GM06990 (cell line): ENCODE measurements at regions not wholly inside any gene's neighbourhood (a gene's known extent, or its start where the extent isn't known, plus 50 kb on each side); places are given as distances from the start of the nearest gene placed in this dataset.

Experiments used
- DNase-seq: peaks from one replicate; pipeline ENCODE4 v3.0.0-alpha.2; 2011; ENCODE audit not compliant: insufficient read length; ENCODE audit errors: extremely low read depth
- H3K27me3 ChIP-seq: replicated peaks from 2 replicates; pipeline ENCODE4 v1.6.0; 2011; ENCODE audit warnings: low read length; ENCODE audit not compliant: control insufficient read depth, insufficient read depth
- H3K36me3 ChIP-seq: 2 replicates; pipeline ENCODE4 v1.5.1; 2011; ENCODE audit warnings: low read length; ENCODE audit not compliant: control insufficient read depth, insufficient read depth
- H3K4me3 ChIP-seq: replicated peaks from 2 replicates; pipeline ENCODE4 v1.5.1; 2011; ENCODE audit warnings: low read depth, mild to moderate bottlenecking, control low read depth, low read length
- TF ChIP-seq, protein P1 (sequence below): IDR thresholded peaks from 2 replicates; pipeline ENCODE4 v1.5.1; 2011; ENCODE audit warnings: low read length, control low read depth, mild to moderate bottlenecking, inconsistent platforms; ENCODE audit not compliant: insufficient read depth, poor library complexity, severe bottlenecking

DNA sequence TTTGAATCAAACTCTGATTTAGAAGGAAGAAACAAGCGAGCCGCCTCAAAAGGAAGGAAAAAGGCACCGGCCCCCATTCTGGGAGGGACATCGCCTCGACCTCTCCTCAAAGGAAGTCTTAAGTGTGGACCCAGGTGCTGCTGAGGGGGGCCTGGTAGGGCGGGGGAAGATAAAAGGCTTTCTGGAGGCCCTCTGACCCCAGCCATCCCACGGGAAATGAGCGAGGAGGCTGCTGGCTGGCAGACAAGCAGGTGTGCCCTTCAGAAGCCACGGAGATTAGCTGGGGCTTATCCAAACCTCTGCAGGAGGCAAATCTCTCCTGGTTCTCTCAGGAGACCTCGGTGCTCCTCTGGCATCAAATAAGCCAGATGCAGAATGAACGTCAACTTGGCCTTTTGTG lies 171.4 kb upstream of the BLID start:
- TF ChIP-seq, protein P1, sequence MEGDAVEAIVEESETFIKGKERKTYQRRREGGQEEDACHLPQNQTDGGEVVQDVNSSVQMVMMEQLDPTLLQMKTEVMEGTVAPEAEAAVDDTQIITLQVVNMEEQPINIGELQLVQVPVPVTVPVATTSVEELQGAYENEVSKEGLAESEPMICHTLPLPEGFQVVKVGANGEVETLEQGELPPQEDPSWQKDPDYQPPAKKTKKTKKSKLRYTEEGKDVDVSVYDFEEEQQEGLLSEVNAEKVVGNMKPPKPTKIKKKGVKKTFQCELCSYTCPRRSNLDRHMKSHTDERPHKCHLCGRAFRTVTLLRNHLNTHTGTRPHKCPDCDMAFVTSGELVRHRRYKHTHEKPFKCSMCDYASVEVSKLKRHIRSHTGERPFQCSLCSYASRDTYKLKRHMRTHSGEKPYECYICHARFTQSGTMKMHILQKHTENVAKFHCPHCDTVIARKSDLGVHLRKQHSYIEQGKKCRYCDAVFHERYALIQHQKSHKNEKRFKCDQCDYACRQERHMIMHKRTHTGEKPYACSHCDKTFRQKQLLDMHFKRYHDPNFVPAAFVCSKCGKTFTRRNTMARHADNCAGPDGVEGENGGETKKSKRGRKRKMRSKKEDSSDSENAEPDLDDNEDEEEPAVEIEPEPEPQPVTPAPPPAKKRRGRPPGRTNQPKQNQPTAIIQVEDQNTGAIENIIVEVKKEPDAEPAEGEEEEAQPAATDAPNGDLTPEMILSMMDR, result no peak
- Histone ChIP-seq H3K4me3 (no peak overlapping the region), H3K36me3 (no peaks in the 10 kb centered on the region), H3K27me3 (no peaks in the 10 kb centered on the region)
- DNase-seq, result no peak

DNA sequence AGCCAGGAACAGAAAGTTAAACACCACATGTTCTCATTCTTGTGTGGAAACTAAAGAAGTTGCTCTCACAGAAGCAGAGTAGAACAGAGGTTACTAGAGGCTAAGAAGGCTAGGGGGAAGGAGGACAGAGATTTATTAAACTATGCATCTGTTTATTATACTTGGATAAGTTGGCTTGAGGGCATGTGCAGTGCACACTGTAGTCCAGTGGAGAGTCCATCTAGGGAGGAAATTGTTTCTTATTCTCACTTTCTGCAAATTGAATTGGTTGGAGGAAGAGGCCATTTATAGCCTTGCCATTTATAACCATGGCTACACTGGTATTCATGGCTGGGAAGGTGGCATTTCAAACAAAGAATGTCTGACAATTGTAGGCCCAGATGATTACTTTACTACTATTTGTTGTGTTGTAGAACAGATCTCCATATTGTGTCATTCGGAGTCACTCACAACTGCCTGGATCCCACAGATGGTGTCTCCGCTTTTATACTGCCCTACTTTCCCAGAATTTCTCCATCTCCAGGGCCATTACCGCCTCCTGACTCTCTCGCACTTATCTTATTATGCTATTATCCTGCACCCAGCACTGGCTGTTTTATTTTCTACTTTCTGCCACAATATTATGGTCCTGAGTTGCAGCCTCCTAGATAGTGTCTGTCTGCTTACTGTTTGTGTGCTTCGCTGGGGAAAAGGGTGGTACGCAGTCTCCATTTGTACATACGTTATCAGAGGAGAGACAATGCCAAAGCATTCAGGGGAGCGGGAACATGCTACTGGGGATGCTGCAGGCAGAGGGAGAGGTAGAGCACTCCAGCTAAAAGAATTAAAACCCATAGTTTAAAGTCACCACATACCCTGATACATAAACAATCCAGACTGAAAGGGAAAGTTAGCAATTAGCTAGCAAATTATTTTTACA lies 169.3 kb upstream of the BLID start:
- TF ChIP-seq, protein P1, result no peak
- H3K27me3 ChIP-seq, result no peaks in the 10 kb centered on the region
- no peak for DNase-seq
- no peak overlapping the region for H3K4me3 ChIP-seq
- no peaks in the 10 kb centered on the region for H3K36me3 ChIP-seq

DNA sequence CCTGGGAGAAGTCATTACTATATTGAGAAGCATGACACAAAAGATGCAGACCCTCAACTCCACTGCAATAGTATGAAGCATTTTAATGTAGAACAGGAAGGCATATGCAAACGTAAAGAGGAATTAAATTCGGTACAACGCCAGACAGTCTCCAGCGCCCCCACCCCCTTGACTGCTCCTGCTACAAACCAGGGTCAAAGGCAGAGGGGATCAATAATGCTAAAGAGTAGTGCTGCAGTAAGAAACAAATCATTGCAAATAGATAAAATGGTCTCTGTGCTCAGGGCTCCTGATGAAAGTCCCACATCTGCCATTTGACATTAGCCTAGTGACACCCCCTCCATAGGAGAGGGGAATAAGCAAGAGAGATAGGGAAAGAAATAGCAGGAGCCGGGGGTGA lies 164.9 kb upstream of the BLID start:
- Histone ChIP-seq H3K27me3 (no peaks in the 10 kb centered on the region), H3K36me3 (no peaks in the 10 kb centered on the region), H3K4me3 (no peak overlapping the region)
- DNase-seq, result no peak
- TF ChIP-seq, protein P1, result no peak

DNA sequence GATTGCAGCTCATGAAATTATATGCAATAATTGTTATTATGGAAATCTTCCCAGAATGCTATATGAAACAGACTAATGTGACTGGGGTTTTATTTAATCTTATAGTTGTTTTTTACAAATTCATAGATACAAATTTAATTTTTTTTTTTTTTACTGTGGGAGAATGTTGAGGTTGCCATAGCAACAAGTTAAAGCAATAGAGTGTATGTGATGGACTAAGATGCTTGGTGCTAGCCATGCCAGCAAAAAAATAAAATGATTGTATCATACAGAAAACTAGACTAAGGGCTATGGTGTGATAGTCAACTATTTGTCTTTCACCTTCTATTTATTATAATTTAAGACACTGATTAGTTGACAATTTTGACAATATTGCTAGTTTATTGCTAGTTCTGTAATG lies 163.2 kb upstream of the BLID start:
- Histone ChIP-seq H3K36me3 (no peaks in the 10 kb centered on the region), H3K27me3 (no peaks in the 10 kb centered on the region), H3K4me3 (no peak overlapping the region)
- no peak for DNase-seq
- TF ChIP-seq, protein P1, result no peak

DNA sequence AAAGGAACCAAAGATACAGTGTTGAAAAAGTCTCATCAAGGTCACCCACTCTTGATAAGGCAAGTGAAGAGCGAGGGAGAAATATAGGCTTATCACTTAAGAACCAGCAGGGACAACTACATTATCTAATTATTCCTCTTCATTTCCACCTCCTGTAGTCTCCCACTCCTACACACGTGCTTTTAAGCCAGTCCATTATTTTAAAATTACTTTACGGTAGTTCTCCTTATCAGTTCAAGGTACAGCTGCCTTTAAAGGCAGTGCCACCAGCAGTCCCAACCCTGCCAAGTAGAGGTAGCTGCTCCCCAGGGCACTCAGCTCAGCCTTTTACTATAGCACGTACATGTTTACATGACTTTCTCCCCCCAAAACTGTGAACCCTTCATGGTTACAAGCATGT lies 161.5 kb upstream of the BLID start:
- Histone ChIP-seq H3K36me3 (no peaks in the 10 kb centered on the region), H3K4me3 (no peak overlapping the region), H3K27me3 (no peaks in the 10 kb centered on the region)
- TF ChIP-seq, protein P1, result no peak
- DNase-seq, result no peak
